ENCODE measurements at regions not wholly inside any gene's neighbourhood (a gene's known extent, or its start where the extent isn't known, plus 50 kb on each side); places are given as distances from the start of the nearest gene placed in this dataset.
"Not testable (repeated sequence)": the region's sequence is repeated elsewhere in the genome, so short reads cannot be mapped to it uniquely, and the experiment has no call there.

GRCh38 chr10:70967591-70968587, 79.5 kb upstream of the PCBD1 start:
- no peak for DNase-seq

DNA sequence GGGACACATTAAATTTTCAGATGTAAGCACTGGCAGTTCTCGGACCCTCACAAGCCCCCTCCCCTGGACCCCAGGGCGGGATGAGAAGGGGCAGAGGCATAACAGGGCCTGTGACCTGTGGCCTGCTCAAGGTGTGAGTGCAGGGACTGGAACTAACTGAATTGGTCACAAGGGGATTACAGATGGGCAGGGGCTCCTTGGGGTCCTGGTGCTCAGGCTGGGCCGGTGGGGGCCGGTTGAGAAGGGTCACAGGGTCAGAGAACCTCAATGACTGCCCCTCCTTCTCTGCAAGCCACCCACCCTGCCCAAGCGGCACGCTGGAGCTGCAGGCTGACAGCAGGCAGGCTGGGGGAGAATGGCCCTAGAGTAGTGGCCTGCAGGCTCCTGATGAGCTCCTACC, 80.8 kb upstream of the PCBD1 start:
- DNase-seq, result no peak

DNA sequence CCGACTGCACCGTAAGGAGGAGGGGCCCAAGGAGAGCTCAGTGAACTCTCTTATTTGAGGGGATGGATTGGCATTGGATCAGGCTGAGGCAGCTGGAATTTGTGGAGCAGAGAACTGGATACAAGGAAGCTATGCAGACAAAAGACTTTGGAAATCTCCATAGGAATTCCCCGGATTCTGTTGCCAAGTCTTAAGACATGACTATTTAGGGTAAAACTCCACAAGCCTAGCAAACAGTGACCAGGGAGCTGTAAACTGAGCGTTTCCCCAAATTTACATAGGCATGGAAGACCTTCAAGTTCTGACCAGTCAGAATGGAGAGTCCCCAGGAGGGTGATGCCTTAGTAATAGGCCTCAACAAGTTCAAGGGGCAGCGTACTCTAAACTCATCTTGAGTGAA, 82.5 kb upstream of the PCBD1 start:
- peak; percentile 32 for DNase-seq

DNA sequence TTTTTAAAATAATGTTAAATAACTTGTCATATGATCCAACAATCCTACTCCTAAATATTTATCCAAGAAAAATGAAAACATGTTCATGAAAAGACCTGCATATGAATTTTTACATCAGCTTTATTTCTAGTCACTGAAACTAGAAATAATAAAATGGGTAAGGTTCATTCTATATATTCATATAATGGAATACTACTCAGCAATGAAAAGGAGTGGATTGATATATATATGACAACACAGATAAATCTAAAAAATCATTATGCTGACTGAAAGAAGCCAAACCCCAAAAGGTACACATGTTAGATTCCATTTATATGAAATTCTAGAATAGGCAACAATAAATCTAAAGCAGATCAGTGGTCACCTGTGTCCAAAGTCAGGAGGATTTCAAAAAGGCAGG, 84.9 kb upstream of the PCBD1 start:
- no peak for DNase-seq

DNA sequence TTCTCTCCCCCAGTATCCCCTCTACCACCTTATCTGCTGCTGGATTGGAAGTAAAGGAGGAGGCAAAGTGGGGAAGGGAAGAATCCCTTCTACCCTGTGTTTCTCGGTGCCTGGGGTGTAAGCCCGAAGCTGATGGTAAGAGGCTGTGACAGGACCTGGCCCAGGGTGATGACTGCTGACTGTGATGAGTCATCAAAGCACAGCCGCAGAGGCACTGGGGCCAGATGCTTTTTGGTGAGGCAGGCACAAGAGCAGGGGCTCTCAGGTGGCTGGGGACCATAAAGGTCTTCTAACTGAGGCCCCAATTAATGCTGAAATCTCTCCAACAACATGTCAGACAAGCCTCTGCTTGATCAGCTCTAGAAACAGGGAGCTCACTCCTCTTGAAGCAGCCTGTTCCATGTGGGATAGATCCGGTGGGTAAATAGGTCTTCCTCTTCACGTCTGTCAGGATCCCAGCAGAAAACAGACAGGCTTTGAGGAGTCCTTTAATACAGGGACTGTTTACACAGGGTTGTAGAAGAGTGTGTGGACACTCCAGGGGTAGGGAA, 86.1 kb upstream of the PCBD1 start:
- peak; percentile 20 for DNase-seq

- no peak for DNase-seq
These were observed 86.6 kb upstream of the PCBD1 start for GRCh38 chr10:70974920-70975319.

DNA sequence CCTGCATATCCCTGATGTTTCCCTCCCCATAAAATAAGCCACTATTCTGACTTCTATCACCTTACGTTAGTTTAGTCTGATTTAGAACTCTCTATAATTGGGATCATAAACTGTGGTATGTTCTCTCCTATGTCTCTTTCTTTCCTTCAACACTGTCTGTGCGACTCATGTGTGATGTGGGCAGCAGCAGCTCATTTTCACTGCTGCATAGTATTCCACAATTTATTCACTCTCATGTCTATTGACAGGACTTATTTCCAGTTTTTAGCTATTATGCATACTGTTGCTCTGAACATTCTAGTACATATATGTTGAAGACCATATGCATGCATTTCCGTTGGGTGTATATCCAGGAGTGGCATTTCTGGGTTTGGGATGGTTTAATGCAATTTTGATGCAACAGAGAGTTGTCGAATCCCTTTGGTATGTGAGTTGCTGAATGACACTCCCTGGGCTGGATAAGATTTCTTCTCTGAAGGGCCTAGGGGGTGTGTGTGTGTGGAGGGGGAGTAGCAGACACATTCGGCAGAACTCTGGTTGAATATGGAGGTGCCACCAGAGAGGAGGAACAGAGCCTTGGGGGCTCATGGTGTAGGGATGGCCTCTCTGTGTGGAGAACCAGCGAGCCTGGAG, 87.8 kb upstream of the PCBD1 start:
- DNase-seq, result no peak

- DNase-seq, result no peak
These were observed 89.3 kb upstream of the PCBD1 start for GRCh38 chr10:70977625-70978024.

DNA sequence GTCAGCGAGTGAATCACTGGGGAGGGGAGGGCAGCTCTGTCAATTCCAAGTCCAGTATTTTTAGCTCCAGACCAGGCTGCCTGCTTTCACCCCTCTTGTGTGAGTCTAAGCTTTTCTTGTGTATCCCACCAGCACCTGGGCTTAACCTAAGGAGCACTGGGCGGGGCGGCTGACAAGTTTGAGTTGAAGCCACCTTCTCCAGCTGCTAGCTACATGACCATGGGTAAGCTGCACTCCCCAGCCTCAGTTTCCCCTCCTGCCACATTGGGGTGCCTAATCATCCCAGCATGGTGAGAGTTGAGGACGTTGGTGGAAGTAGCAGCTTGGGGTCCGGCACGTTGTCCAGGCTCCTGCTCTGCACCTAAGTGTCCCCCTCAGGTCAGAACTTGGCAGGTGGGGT, 89.8 kb upstream of the PCBD1 start:
- no peak for DNase-seq

DNA sequence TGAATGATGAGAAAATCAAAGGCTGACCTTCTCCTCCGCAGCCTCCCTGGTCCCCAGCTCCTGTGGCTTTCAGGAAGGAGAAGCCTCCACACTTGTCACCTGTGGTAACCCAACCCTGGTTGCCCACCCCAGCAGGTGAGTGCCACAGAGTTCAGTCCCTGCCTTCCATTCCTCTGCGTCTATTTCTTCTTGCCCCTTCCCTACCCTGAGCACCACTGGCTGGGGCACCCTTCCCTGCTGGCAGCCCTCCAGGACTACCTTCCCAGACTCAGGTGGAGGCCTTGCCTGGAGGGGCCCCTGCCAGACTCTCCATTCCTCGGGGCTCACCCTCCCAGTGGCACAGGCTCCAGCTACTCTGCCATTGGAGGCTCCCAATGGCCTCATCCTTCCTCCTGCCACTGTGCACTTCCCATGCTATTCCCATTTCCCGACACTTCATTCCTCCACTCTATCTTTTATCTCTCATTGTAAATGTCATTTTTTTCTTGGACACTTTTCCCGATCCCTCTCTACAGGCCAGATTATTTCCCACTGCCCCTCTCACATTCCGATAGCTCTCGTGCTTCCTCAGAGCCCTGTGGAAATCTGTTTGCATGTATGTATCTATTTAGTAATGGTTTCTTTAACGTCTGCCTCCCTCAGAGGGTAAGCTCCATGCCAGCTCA, 90.6 kb upstream of the PCBD1 start:
- no peak for DNase-seq

DNA sequence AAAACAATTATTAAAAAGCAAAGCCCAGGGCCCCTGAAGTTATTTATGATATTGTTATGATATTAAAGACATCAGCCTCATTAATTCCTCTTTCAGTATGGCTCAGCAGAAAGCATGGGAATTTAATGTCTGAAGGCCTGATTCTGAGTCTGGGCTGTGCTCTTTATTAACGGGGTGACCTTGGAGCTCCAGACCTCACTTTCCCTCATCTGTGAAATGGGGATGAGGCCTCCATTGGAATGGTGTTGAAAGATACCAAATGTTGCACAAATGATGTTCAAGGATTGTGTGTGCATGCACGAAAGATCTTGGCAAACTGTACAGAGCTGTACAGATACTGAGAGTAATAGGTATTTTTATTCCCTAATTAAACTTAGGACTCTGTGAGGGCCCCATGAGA, 92.3 kb upstream of the PCBD1 start:
- DNase-seq, result no peak

DNA sequence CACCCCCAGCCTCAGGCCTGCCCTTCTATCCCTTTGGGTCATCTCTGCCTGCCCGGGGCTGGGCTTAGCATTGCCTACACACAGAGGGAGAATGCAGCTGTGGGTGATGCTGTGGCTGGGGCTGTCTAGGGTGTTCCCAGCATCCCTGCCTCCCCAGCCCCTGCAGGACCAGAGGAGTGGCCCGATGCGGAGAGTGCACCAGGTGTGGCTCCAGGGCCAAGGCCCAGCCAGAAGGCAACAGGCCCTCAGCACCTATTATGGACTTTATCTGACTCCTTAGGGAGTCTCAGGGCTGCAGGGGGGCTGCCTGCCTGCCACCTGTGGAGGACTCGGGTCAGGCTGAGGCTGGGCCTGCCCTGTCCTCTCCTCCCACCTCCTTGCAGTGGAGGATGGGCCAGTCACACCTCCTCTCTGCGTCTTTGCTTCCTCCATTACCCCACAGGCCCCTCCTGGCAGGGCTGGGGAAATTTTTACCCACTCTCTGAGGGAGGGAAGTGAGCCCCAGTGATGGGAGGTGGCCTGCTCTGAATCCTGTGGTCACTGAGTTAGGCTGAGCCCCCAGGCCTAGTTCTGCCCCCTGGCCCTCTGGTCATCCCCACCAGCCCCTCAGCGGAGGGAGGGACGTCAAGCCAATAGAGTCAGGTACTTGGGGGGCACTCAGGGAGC, 92.9 kb upstream of the PCBD1 start:
- DNase-seq, result no peak

GRCh38 chr10:70981936-70982335, 93.6 kb upstream of the PCBD1 start:
- DNase-seq, result no peak

- no peak for DNase-seq
These were observed 94.1 kb upstream of the PCBD1 start for GRCh38 chr10:70982443-70982842.

- no peak for DNase-seq
These were observed 96.8 kb upstream of the PCBD1 start for GRCh38 chr10:70984986-70985722.

GRCh38 chr10:70985824-70986622, 97.7 kb upstream of the PCBD1 start:
- no peak for DNase-seq

DNA sequence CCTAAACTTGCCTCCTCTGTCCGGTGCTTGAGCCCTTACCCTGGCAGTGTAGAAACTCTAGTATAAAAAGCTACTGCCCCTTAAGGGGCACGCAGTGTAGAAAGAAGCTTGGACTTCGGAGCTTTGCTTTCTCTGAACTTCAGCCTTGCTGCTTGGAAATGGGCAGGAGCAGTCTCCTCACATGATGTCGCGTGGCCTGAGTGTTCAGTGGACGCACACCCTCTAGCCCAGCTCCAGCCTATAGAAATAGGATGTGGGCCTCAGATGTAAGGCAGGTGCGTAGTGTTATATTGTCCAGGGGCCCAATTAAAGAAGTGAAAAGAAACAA, 98.2 kb upstream of the PCBD1 start:
- no peak for DNase-seq

GRCh38 chr10:70987396-70988130, 99.2 kb upstream of the PCBD1 start:
- no peak for DNase-seq

- not testable (repeated sequence) for DNase-seq
These were observed 101.8 kb upstream of the PCBD1 start for GRCh38 chr10:70990156-70990555.

- DNase-seq, result no peak
These were observed 102.3 kb upstream of the PCBD1 start for GRCh38 chr10:70990681-70991080.
